HG03045 (cell line): ENCODE measurements at regions not wholly inside any gene's neighbourhood (a gene's known extent, or its start where the extent isn't known, plus 50 kb on each side); places are given as distances from the start of the nearest gene placed in this dataset.

Source experiments
- ATAC-seq: cut with Tn5 transposase; IDR thresholded peaks from one replicate; pipeline ENCODE4 v1.9.1; 2021; ENCODE audit warnings: mild to moderate bottlenecking, moderate library complexity; ENCODE audit not compliant: unreplicated experiment

GRCh38 chr22:48679656-48680555, 1147.8 kb downstream of the BRD1 start:
- ATAC-seq, result no peak

DNA sequence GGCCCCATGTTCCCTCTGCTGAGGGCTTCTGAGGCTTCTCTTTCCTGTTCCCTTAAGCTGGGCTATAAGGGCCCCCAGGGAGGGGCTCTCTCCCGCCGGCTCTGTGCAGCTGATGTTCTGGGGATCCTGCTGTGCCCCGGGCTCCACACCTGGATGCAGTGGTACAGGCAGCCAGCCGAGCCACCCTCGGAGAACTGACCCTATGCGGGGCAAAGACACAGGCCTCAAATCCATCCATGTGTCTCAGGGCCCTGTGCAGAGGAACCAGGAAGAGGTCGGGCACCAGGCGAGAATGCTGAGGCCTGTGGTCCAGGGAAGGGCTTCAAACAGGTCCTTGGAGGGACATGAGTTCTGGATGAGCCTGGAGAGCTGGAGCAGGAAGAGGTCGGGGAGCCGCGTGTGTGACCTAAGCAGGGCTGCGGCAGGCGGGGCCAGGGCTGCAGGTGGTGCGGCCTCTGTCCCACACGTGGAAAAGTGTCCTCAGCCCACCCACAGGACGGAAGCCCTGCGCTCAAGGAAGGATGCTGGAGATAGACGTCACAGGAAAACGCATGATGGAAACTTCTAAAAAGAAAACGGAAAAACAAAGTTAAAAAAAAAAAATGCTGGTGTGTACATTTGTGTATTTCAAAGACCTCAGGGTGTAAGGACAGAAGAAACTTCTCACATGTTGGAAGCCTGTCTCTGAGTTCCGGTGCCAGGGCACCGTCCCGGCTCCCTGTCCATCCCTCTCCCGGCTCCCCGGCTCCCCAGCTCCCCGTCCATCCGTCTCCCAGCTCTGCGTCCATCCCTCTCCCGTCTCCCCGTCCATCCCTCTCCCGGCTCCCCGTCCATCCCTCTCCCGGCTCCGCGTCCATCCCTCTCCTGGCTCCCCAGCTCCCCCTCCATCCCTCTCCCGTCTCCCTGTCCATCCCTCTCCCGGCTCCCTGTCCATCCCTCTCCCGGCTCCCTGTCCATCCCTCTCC, 1149.2 kb downstream of the BRD1 start:
- no peak for ATAC-seq

DNA sequence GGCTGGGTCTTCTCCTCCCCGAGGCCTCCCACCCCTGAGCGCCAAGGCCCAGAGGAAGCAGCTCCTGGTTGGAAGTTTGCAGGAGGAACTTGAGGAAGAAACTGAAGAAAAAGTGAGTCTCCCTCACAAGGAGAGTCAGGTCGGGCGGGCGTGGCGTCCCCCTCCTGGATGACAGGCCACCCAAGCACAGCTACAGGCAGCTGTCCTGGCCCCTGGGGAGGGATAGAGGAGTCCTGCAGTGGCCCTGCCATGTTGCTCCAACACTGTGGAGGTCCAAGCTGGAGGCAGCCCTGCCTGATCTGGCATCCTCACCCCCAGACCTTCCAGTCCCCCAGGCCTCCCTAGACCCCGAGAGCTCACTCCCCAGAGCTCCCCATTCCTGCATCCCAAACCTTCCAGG, 1150.1 kb downstream of the BRD1 start:
- no peak for ATAC-seq

DNA sequence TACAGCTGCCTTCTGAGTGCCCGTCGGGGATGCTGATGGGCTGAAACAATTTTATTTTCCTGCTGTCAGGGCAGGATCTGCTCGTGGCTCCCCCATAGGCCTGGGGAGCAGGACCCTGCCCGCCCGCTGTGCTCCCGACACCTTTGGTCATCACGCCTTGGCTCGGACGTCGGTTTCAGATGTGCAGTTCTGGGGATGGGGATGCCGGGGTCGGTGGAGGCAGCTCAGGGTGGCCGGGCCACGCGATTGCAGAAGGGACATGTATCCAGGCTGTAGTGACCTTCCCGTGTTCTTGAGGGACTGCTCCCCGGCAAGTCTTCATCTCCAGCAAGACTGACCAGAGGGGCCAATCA, 1150.5 kb downstream of the BRD1 start:
- no peak for ATAC-seq

GRCh38 chr22:48676266-48677167, 1151.2 kb downstream of the BRD1 start:
- no peak for ATAC-seq

DNA sequence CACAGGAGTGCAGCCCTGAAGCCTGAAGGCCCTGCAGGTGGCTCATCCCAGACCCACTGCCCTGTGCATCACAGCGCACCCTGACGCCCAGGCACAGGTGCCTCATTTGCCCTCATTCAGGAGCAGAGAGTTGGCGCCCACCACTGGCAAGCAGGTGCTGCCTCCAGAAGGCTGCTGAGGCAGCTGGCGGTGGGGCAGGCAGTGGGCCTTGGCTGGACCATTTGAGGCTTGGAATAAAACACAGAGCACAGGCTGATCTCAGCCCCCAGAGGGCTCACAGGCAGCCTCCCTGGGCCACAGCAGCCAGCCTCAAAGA, 1151.9 kb downstream of the BRD1 start:
- ATAC-seq, result no peak

- no peak for ATAC-seq
Observed at GRCh38 chr22:48675141-48675829, 1152.4 kb downstream of the BRD1 start.

- ATAC-seq, result no peak
Observed at GRCh38 chr22:48673806-48674500, 1153.7 kb downstream of the BRD1 start.

GRCh38 chr22:48672387-48672786, 1155.3 kb downstream of the BRD1 start:
- no peak for ATAC-seq

GRCh38 chr22:48670731-48671130, 1156.9 kb downstream of the BRD1 start:
- ATAC-seq, result no peak

GRCh38 chr22:48669986-48670716, 1157.5 kb downstream of the BRD1 start:
- no peak for ATAC-seq

DNA sequence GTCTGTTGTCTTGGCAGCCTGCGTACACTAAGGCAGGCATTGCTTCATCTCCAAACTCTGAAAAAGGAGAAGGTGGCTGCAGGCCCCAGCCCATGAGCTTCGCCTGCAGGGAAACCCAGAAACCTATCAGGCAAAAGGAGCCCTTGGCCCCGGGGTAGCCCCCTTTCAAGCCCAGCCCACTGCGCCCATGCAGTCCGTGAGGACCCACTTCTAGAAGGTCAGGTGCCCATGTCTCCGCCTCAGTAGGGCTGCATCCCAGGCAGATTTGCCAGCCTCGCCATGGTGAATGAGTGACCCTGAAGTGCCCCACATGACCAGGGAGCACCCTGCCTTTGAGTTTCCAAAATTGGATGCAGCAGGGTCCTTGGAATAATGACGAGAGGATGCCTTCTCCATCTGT, 1158.4 kb downstream of the BRD1 start:
- ATAC-seq, result no peak

- no peak for ATAC-seq
Observed at GRCh38 chr22:48667289-48667688, 1160.4 kb downstream of the BRD1 start.

- no peak for ATAC-seq
Observed at GRCh38 chr22:48666620-48667019, 1161.1 kb downstream of the BRD1 start.

- ATAC-seq, result no peak
Observed at GRCh38 chr22:48665311-48665995, 1162.2 kb downstream of the BRD1 start.

DNA sequence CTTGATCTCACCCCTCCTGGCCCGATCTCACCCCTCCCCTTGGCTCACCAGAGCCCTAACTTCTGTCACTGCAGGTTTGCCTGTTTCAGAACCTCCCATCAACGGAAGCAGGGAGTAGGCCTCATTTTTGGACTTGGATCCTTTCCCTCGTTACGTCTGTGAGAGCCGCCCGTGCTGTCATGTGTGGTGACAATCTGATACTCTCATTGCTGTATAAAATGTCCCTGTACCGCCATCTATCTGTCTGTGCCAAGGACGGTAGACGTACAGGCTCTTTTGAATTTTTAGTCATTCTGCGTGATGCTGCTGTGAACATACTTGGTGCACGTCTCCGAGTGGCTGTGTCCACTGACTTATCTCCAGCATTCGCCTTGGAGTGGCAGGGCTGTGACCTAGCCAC, 1163.1 kb downstream of the BRD1 start:
- ATAC-seq, result no peak

DNA sequence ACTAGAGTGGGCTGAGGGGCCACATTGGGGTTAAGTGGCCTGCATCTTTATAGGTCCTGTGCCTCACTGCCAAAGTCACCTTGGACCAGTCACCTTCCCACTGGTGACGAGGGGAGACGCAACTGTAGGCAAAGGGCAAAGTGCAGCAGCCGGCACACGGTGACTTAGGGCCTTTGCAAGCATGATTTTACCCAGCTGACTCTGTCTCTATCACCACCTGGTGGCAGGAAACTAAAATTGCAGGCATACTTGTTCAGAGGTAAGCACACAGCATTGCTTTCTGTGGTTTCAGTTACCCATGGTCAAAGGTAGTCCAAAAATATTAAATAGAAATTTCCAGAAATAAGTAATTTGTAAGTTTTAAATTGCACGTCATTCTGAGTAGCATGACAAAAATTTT, 1164.4 kb downstream of the BRD1 start:
- ATAC-seq, result no peak

- no peak for ATAC-seq
Observed at GRCh38 chr22:48662476-48663135, 1165.1 kb downstream of the BRD1 start.
